PC-3 (cell line): ENCODE measurements at regions not wholly inside any gene's neighbourhood (a gene's known extent, or its start where the extent isn't known, plus 50 kb on each side); places are given as distances from the start of the nearest gene placed in this dataset.

ENCODE experiments used
- ATAC-seq: fragments of 200-7000 bp; cut with Tn5 transposase; 2 replicates; pipeline ENCODE4 v1.9.1; 2020; ENCODE audit warnings: mild to moderate bottlenecking, moderate library complexity
- BruUV-seq: library from RNA; stranded (reverse); fragments of 400-500 nt; replicated peaks from 2 replicates; lab custom pipeline; 2021; lab: Mats Ljungman, UMichigan
- CTCF ChIA-PET: fragments of 300-600 bp; sonication (Branson Sonifier 250); formaldehyde crosslinking; loops from one replicate; lab custom pipeline; 2022; ENCODE audit warnings: antibody characterized with exemption; lab: Charles Lee
- POLR2A ChIA-PET: fragments of 300-600 bp; sonication (Branson Sonifier 250); formaldehyde crosslinking; loops from one replicate; lab custom pipeline; 2022; ENCODE audit warnings: antibody characterized with exemption; ENCODE audit not compliant: unreplicated experiment; lab: Charles Lee
- DNase-seq: peaks from one replicate; pipeline ENCODE4 v3.0.0-alpha.2; 2015
- H2AFZ ChIP-seq: fragments of 300-600 bp; sonication (generic); 2 replicates; pipeline ENCODE4 v1.6.0; 2016; ENCODE audit warnings: antibody characterized with exemption, low read length
- H3F3A ChIP-seq: fragments of 300-600 bp; sonication (generic); one replicate; pipeline ENCODE4 v1.6.0; 2017; ENCODE audit warnings: antibody characterized with exemption, low read length, control low read depth, mild to moderate bottlenecking; ENCODE audit not compliant: unreplicated experiment
- H3K27ac ChIP-seq: fragments of 300-600 bp; sonication (generic); 2 replicates; pipeline ENCODE4 v1.5.1; 2016; ENCODE audit warnings: mild to moderate bottlenecking, low read length
- H3K27me3 ChIP-seq: fragments of 300-600 bp; sonication (generic); 2 replicates; pipeline ENCODE4 v1.6.1; 2016; ENCODE audit warnings: low read length, mixed read lengths
- H3K36me3 ChIP-seq: fragments of 300-600 bp; sonication (generic); 2 replicates; pipeline ENCODE4 v1.6.1; 2016; ENCODE audit warnings: low read depth, mixed run types, low read length, mixed read lengths
- H3K4me1 ChIP-seq: fragments of 300-600 bp; sonication (generic); 2 replicates; pipeline ENCODE4 v1.5.1; 2016; ENCODE audit warnings: low read length; ENCODE audit not compliant: insufficient read depth
- H3K4me2 ChIP-seq: fragments of 300-600 bp; sonication (generic); 2 replicates; pipeline ENCODE4 v1.6.0; 2016; ENCODE audit warnings: low read length
- H3K4me3 ChIP-seq: fragments of 300-600 bp; sonication (generic); 2 replicates; pipeline ENCODE4 v1.5.1; 2016; ENCODE audit warnings: mild to moderate bottlenecking, low read length, mixed read lengths
- H3K79me2 ChIP-seq: fragments of 300-600 bp; sonication (generic); 2 replicates; pipeline ENCODE4 v1.6.1; 2017; ENCODE audit warnings: low read length, mixed read lengths
- H3K9ac ChIP-seq: fragments of 300-600 bp; sonication (generic); 2 replicates; pipeline ENCODE4 v1.6.0; 2016; ENCODE audit warnings: mild to moderate bottlenecking, low read length
- H3K9me2 ChIP-seq: fragments of 300-600 bp; sonication (generic); replicated peaks from 2 replicates; pipeline ENCODE4 v1.6.1; 2016; ENCODE audit warnings: mixed run types, low read length, mixed read lengths
- H3K9me3 ChIP-seq: fragments of 300-600 bp; sonication (generic); 2 replicates; pipeline ENCODE4 v1.6.1; 2016; ENCODE audit warnings: low read length, mixed read lengths
- H4K20me1 ChIP-seq: fragments of 300-600 bp; sonication (generic); 2 replicates; pipeline ENCODE4 v1.6.1; 2016; ENCODE audit warnings: low read length, mixed read lengths
- EZH2 ChIP-seq: fragments of 300-600 bp; sonication (generic); IDR thresholded peaks from one replicate; pipeline ENCODE4 v1.6.1; 2017; ENCODE audit warnings: antibody characterized with exemption, mild to moderate bottlenecking, low read length; ENCODE audit not compliant: unreplicated experiment
- EZH2phosphoT487 ChIP-seq: fragments of 300-600 bp; sonication (generic); IDR thresholded peaks from 2 replicates; pipeline ENCODE4 v1.6.1; 2018; ENCODE audit warnings: mild to moderate bottlenecking, antibody characterized with exemption, low read length, borderline replicate concordance
- intact Hi-C: fragments of 100-400 bp; cut with micrococcal nuclease; formaldehyde crosslinking; loops from 2 replicates; pipeline ENCODE4 v1.9.0; 2023
- TF ChIP-seq, protein P1 (sequence below): fragments of 300-600 bp; sonication (generic); conservative IDR thresholded peaks from 2 replicates; pipeline ENCODE4 v1.5.1; 2017; ENCODE audit warnings: antibody characterized with exemption, low read depth, mild to moderate bottlenecking, low read length

DNA sequence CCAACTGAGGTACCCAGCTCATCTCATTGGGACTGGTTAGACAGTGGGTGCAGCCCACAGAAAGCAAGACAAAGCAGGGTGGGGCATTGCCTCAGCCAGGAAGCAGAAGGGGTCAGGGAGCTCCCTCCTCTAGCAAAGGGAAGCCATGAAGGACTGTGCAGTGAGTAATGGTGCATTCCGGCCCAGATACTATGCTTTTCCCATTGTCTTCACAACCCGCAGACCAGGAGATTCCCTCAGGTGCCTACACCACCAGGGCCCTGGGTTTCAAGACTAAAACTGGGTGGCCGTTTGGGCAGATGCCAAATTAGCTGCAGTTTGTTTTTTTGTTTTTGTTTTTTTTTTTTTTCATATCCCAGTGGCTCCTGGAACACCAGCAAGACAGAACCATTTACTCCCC, 235.3 kb downstream of the TACR3 start:
- intact Hi-C loops: no loop called here
- Histone ChIP-seq H3K27me3 (no peaks in the 10 kb centered on the region), H3K79me2 (no peaks in the 10 kb centered on the region), H2AFZ (no peak overlapping the region), H3K36me3 (no peaks in the 10 kb centered on the region), H4K20me1 (no peaks in the 10 kb centered on the region), H3K27ac (no peak overlapping the region), H3K9me2 (no peaks in the 10 kb centered on the region), H3K9me3 (no peaks in the 10 kb centered on the region), H3K4me3 (no peak overlapping the region), H3F3A (no peaks in the 10 kb centered on the region), H3K9ac (no peak overlapping the region), H3K4me2 (no peak overlapping the region), H3K4me1 (no peaks in the 10 kb centered on the region)
- POLR2A ChIA-PET: no interaction called here
- ATAC-seq (no peak), DNase-seq (no peak)
- CTCF ChIA-PET: no interaction called here
- TF ChIP-seq, protein P1, sequence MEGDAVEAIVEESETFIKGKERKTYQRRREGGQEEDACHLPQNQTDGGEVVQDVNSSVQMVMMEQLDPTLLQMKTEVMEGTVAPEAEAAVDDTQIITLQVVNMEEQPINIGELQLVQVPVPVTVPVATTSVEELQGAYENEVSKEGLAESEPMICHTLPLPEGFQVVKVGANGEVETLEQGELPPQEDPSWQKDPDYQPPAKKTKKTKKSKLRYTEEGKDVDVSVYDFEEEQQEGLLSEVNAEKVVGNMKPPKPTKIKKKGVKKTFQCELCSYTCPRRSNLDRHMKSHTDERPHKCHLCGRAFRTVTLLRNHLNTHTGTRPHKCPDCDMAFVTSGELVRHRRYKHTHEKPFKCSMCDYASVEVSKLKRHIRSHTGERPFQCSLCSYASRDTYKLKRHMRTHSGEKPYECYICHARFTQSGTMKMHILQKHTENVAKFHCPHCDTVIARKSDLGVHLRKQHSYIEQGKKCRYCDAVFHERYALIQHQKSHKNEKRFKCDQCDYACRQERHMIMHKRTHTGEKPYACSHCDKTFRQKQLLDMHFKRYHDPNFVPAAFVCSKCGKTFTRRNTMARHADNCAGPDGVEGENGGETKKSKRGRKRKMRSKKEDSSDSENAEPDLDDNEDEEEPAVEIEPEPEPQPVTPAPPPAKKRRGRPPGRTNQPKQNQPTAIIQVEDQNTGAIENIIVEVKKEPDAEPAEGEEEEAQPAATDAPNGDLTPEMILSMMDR: no peak
- TF ChIP-seq EZH2phosphoT487 (no peak), EZH2 (no peak)
- BruUV-seq: no TSS peak

DNA sequence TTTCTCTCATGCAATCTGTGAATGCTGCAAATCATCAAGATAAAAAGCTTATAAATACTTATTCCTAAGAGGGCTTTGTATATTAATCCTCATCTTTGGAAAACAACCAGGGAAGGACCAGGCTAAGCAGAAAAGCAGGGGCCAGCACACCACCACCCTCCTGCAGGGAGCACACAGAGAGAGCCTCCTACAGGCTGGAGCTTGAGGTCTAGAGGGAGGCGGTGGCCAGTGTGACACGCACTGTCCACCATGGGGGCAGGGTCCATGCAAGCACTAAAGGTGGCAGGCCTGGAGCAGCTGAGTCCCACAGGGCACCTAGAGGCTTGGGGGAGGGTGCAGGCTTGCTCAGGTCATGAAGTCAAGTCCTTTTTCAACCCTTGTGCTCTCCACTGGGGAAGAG, 236.9 kb downstream of the TACR3 start:
- no peaks in the 10 kb centered on the region for H4K20me1 ChIP-seq
- POLR2A ChIA-PET: no interaction called here
- no peak overlapping the region for H3K4me2 ChIP-seq
- TF ChIP-seq, protein P1: no peak
- TF ChIP-seq EZH2phosphoT487 (no peak), EZH2 (no peak)
- H3K9ac ChIP-seq: no peak overlapping the region
- no peaks in the 10 kb centered on the region for H3F3A ChIP-seq
- H3K4me3 ChIP-seq: no peak overlapping the region
- H3K27ac ChIP-seq: no peak overlapping the region
- H3K9me2 ChIP-seq: no peaks in the 10 kb centered on the region
- H2AFZ ChIP-seq: no peak overlapping the region
- intact Hi-C loops: no loop called here
- CTCF ChIA-PET: no interaction called here
- H3K36me3 ChIP-seq: no peaks in the 10 kb centered on the region
- ATAC-seq: no peak
- no peak for DNase-seq
- H3K4me1 ChIP-seq: no peaks in the 10 kb centered on the region
- H3K9me3 ChIP-seq: no peaks in the 10 kb centered on the region
- H3K27me3 ChIP-seq: no peaks in the 10 kb centered on the region
- no peaks in the 10 kb centered on the region for H3K79me2 ChIP-seq
- no TSS peak for BruUV-seq

DNA sequence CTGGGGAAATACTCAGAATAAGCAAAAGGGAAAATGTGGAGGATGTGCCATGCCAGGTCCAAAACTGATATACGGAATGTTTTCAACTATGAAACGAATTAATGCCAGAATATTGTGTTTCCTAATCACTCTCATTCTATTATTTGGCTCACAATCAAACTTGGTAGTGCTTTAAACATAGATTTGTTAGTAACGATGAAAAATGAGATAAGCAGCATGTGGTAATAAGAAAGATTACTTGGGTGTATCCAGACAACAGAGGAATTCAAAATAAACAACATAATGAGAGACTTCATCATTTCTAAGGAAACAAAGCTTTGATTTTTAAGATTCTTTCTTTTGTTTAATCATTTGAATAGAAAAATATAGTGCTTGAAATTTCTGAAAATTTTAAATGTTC, 237.3 kb downstream of the TACR3 start:
- ATAC-seq (no peak), DNase-seq (no peak)
- no peaks in the 10 kb centered on the region for H4K20me1 ChIP-seq
- no TSS peak for BruUV-seq
- H3K27ac ChIP-seq: no peak overlapping the region
- H3K4me2 ChIP-seq: no peak overlapping the region
- intact Hi-C loops: no loop called here
- H3K9ac ChIP-seq: no peak overlapping the region
- no peak overlapping the region for H3K4me3 ChIP-seq
- POLR2A ChIA-PET: no interaction called here
- no peaks in the 10 kb centered on the region for H3F3A ChIP-seq
- no peaks in the 10 kb centered on the region for H3K79me2 ChIP-seq
- no peaks in the 10 kb centered on the region for H3K9me2 ChIP-seq
- H2AFZ ChIP-seq: no peak overlapping the region
- TF ChIP-seq EZH2: no peak
- TF ChIP-seq EZH2phosphoT487: no peak
- TF ChIP-seq, protein P1: no peak
- CTCF ChIA-PET: no interaction called here
- H3K9me3 ChIP-seq: no peaks in the 10 kb centered on the region
- no peaks in the 10 kb centered on the region for H3K27me3 ChIP-seq
- no peaks in the 10 kb centered on the region for H3K36me3 ChIP-seq
- no peaks in the 10 kb centered on the region for H3K4me1 ChIP-seq
